H1 (cell line): ENCODE measurements at regions not wholly inside any gene's neighbourhood (a gene's known extent, or its start where the extent isn't known, plus 50 kb on each side); places are given as distances from the start of the nearest gene placed in this dataset.

Experiments
- CTCF ChIA-PET: fragments of 300-600 bp; sonication (Branson Sonifier 250); formaldehyde crosslinking; loops from one replicate; lab custom pipeline; 2021; ENCODE audit not compliant: partially characterized antibody; lab: Charles Lee
- POLR2A ChIA-PET: fragments of 300-600 bp; sonication (Branson Sonifier 250); formaldehyde crosslinking; loops from one replicate; lab custom pipeline; 2021; ENCODE audit warnings: inconsistent platforms; ENCODE audit not compliant: partially characterized antibody; lab: Charles Lee
- DNase-seq, 2 experiments: peaks; one replicate each; pipeline versions ENCODE4 v3.0.0 to v3.0.0-alpha.2; 2010 to 2022; ENCODE audit warnings: low spot score in 2 of 2, low read depth in 1 of 2, mixed read lengths in 1 of 2
- FAIRE-seq: peaks from 2 replicates; lab custom pipeline; 2011; peaks lifted over from hg19 to GRCh38; lab: Jason Lieb, UNC
- H2AFZ ChIP-seq: 2 replicates; pipeline ENCODE4 v1.8.1; 2012; ENCODE audit warnings: low read length, inconsistent platforms
- H2AK5ac ChIP-seq: 2 replicates; pipeline ENCODE4 v1.6.1; 2013; ENCODE audit warnings: low read depth, low read length
- H2BK120ac ChIP-seq: replicated peaks from 2 replicates; pipeline ENCODE3; 2013; ENCODE audit warnings: low read depth, low read length, inconsistent platforms
- H2BK12ac ChIP-seq: 2 replicates; pipeline ENCODE4 v1.6.1; 2013; ENCODE audit warnings: low read depth, low read length
- H2BK15ac ChIP-seq: 2 replicates; pipeline ENCODE4 v1.6.1; 2013; ENCODE audit warnings: low read length
- H2BK20ac ChIP-seq: 2 replicates; pipeline ENCODE4 v1.6.1; 2013; ENCODE audit warnings: low read length
- H2BK5ac ChIP-seq: 2 replicates; pipeline ENCODE4 v1.6.1; 2013; ENCODE audit warnings: low read depth, low read length
- H3K14ac ChIP-seq: 2 replicates; pipeline ENCODE4 v1.6.1; 2013; ENCODE audit warnings: inconsistent platforms; ENCODE audit not compliant: insufficient read length
- H3K18ac ChIP-seq: 2 replicates; pipeline ENCODE4 v1.6.1; 2013; ENCODE audit warnings: low read length; ENCODE audit errors: extremely low read depth
- H3K23ac ChIP-seq: 2 replicates; pipeline ENCODE4 v1.6.1; 2013; ENCODE audit warnings: inconsistent platforms; ENCODE audit not compliant: insufficient read length
- H3K23me2 ChIP-seq: 2 replicates; pipeline ENCODE4 v1.6.1; 2013; ENCODE audit warnings: low read depth, low read length
- H3K27ac ChIP-seq: 2 replicates; pipeline ENCODE4 v1.6.1; 2011; ENCODE audit warnings: low read depth, low read length, inconsistent platforms
- H3K27me3 ChIP-seq, 4 experiments: replicated peaks in 1 of 4; 1 replicate in 1 of 4; 2 replicates in 3 of 4; pipeline versions ENCODE4 v1.6.1 to v1.8.1; 2011 to 2013; ENCODE audit warnings: low read length in 3 of 4, mild to moderate bottlenecking in 3 of 4, inconsistent platforms in 2 of 4, mixed read lengths in 2 of 4, moderate library complexity in 1 of 4; ENCODE audit not compliant: control insufficient read depth in 3 of 4, insufficient read depth in 3 of 4; ENCODE audit errors: extremely low read depth in 1 of 4
- H3K36me3 ChIP-seq, 4 experiments: 2 replicates each; pipeline versions ENCODE4 v1.6.1 to v1.8.1; 2011 to 2013; ENCODE audit warnings: mild to moderate bottlenecking in 4 of 4, low read length in 3 of 4, moderate library complexity in 2 of 4, control low read depth in 1 of 4, inconsistent platforms in 1 of 4; ENCODE audit not compliant: insufficient read depth in 4 of 4, control insufficient read depth in 2 of 4
- H3K4ac ChIP-seq: replicated peaks from 2 replicates; pipeline ENCODE3; 2013; ENCODE audit warnings: low read length, low read depth, mixed read lengths, inconsistent platforms; ENCODE audit not compliant: insufficient read length
- H3K4me1 ChIP-seq, 4 experiments: replicated peaks in 1 of 4; 1 replicate in 1 of 4; 2 replicates in 3 of 4; pipeline versions ENCODE4 v1.6.1 to v1.8.1; 2011 to 2013; ENCODE audit warnings: low read length in 3 of 4, inconsistent platforms in 2 of 4, mixed read lengths in 1 of 4; ENCODE audit not compliant: insufficient read depth in 4 of 4, control insufficient read depth in 3 of 4
- H3K4me2 ChIP-seq, 2 experiments: 2 replicates each; pipeline versions ENCODE4 v1.6.1 to v1.8.1; 2011 to 2013; ENCODE audit warnings: low read depth in 2 of 2, low read length in 2 of 2, control low read depth in 1 of 2, inconsistent platforms in 1 of 2, mild to moderate bottlenecking in 1 of 2; ENCODE audit not compliant: insufficient read depth in 1 of 2
- H3K4me3 ChIP-seq, 4 experiments: fragments of 200-600, 300-600 bp in 1 of 4; sonication (generic), shearing (Covaris generic), sonication (Bioruptor Twin) in 1 of 4; 2 replicates each; pipeline versions ENCODE4 v1.5.1 to v1.8.1; 2011 to 2016; ENCODE audit warnings: low read length in 4 of 4, low read depth in 3 of 4, control low read depth in 2 of 4, inconsistent platforms in 2 of 4, mild to moderate bottlenecking in 2 of 4, mixed read lengths in 1 of 4, moderate library complexity in 1 of 4; ENCODE audit not compliant: insufficient read depth in 2 of 4; ENCODE audit errors: extremely low read depth in 1 of 4
- H3K56ac ChIP-seq: replicated peaks from 2 replicates; pipeline ENCODE3; 2013; ENCODE audit warnings: low read depth, mild to moderate bottlenecking, mixed read lengths, low read length, inconsistent platforms; ENCODE audit not compliant: insufficient read length
- H3K79me1 ChIP-seq: 2 replicates; pipeline ENCODE4 v1.6.1; 2013; ENCODE audit warnings: low read depth, low read length, control low read depth
- H3K79me2 ChIP-seq, 2 experiments: 2 replicates each; pipeline versions ENCODE4 v1.6.1 to v1.8.1; 2012 to 2013; ENCODE audit warnings: low read length in 2 of 2, mild to moderate bottlenecking in 2 of 2, inconsistent platforms in 1 of 2; ENCODE audit not compliant: insufficient read depth in 2 of 2, control insufficient read depth in 1 of 2
- H3K9ac ChIP-seq, 4 experiments: replicated peaks in 1 of 4; 1 replicate in 1 of 4; 2 replicates in 3 of 4; pipeline versions ENCODE4 v1.6.1 to v1.8.1; 2011 to 2013; ENCODE audit warnings: low read depth in 3 of 4, low read length in 3 of 4, control low read depth in 2 of 4, mild to moderate bottlenecking in 2 of 4, moderate library complexity in 2 of 4, inconsistent platforms in 1 of 4; ENCODE audit errors: extremely low read depth in 1 of 4
- H3K9me3 ChIP-seq, 2 experiments: 2 replicates each; pipeline versions ENCODE4 v1.6.1 to v1.8.1; 2012 to 2013; ENCODE audit warnings: mild to moderate bottlenecking in 2 of 2, moderate library complexity in 2 of 2, control low read depth in 1 of 2, inconsistent platforms in 1 of 2, low read depth in 1 of 2, low read length in 1 of 2, mixed read lengths in 1 of 2; ENCODE audit not compliant: insufficient read depth in 2 of 2
- H4K20me1 ChIP-seq, 2 experiments: replicated peaks in 1 of 2; 2 replicates each; pipeline versions ENCODE3 to v1.8.1; 2011 to 2013; ENCODE audit warnings: inconsistent platforms in 2 of 2, low read length in 2 of 2, mild to moderate bottlenecking in 1 of 2; ENCODE audit not compliant: insufficient read depth in 2 of 2, control insufficient read depth in 1 of 2
- H4K5ac ChIP-seq: 2 replicates; pipeline ENCODE4 v1.6.1; 2013; ENCODE audit warnings: low read length, low read depth, mixed read lengths, inconsistent platforms; ENCODE audit not compliant: insufficient read length
- H4K8ac ChIP-seq: 2 replicates; pipeline ENCODE4 v1.8.0; 2013; ENCODE audit warnings: mild to moderate bottlenecking, moderate library complexity, low read length, inconsistent platforms; ENCODE audit not compliant: insufficient read depth; ENCODE audit errors: extremely low read depth
- H4K91ac ChIP-seq: replicated peaks from 2 replicates; pipeline ENCODE3; 2013; ENCODE audit warnings: low read length, mixed read lengths, inconsistent platforms; ENCODE audit not compliant: insufficient read length
- BACH1 ChIP-seq: IDR thresholded peaks from 2 replicates; pipeline ENCODE4 v1.6.1; 2012; ENCODE audit warnings: low read length, improper control_type of control experiment
- CBX5 ChIP-seq: fragments of 300-800, 300-1000 bp; sonication (generic); IDR thresholded peaks from 2 replicates; pipeline ENCODE4 v1.7.1; 2016; ENCODE audit warnings: antibody characterized with exemption, low read length, low read depth
- CBX8 ChIP-seq: fragments of 300-800, 300-1000 bp; sonication (generic); IDR thresholded peaks from 2 replicates; pipeline ENCODE4 v1.7.1; 2016; ENCODE audit warnings: low read depth, low read length, borderline replicate concordance
- E2F6 ChIP-seq: IDR thresholded peaks from 2 replicates; pipeline ENCODE4 v1.6.1; 2012; ENCODE audit warnings: inconsistent platforms
- FOSL1 ChIP-seq: IDR thresholded peaks from 2 replicates; pipeline ENCODE4 v1.6.1; 2011; ENCODE audit warnings: mild to moderate bottlenecking, low read depth, low read length, moderate library complexity; ENCODE audit not compliant: insufficient read depth
- GTF2F1 ChIP-seq: IDR thresholded peaks from 2 replicates; pipeline ENCODE4 v1.6.1; 2012; ENCODE audit warnings: low read depth, low read length, improper control_type of control experiment, borderline replicate concordance
- JUND ChIP-seq: IDR thresholded peaks from 2 replicates; pipeline ENCODE4 v1.6.1; 2011; ENCODE audit warnings: mild to moderate bottlenecking, improper control_type of control experiment, low read length
- NRF1 ChIP-seq: IDR thresholded peaks from 2 replicates; pipeline ENCODE4 v1.6.1; 2011; ENCODE audit warnings: mild to moderate bottlenecking, low read depth, low read length, improper control_type of control experiment
- POU5F1 ChIP-seq: IDR thresholded peaks from 2 replicates; pipeline ENCODE4 v1.6.1; 2011; ENCODE audit warnings: low read depth, mild to moderate bottlenecking, low read length, moderate library complexity
- RAD21 ChIP-seq, 2 experiments: IDR thresholded peaks in 1 of 2; conservative IDR thresholded peaks in 1 of 2; 2 replicates each; pipeline ENCODE4 v1.6.1; 2011; ENCODE audit warnings: low read depth in 2 of 2, low read length in 2 of 2, improper control_type of control experiment in 1 of 2, inconsistent platforms in 1 of 2, mild to moderate bottlenecking in 1 of 2, moderate library complexity in 1 of 2
- SIX5 ChIP-seq: IDR thresholded peaks from 2 replicates; pipeline ENCODE4 v1.6.1; 2011; ENCODE audit warnings: mild to moderate bottlenecking, low read depth, low read length
- TCF12 ChIP-seq: IDR thresholded peaks from 2 replicates; pipeline ENCODE4 v1.6.1; 2011; ENCODE audit warnings: low read depth, mild to moderate bottlenecking, low read length
- WGBS, 2 experiments: shearing (Covaris generic) in 1 of 2; methylation state at CpG; one replicate each; pipeline versions ENCODE4 v1.1.6 to v1.1.7; 2013 to 2015; ENCODE audit warnings: low lambda C conversion rate in 2 of 2, mixed read lengths in 2 of 2, inconsistent platforms in 1 of 2, low coverage in 1 of 2, missing lambda C conversion rate in 1 of 2; ENCODE audit not compliant: insufficient replicate concordance in 2 of 2, insufficient coverage in 1 of 2, insufficient read length in 1 of 2; ENCODE audit errors: extremely low coverage in 1 of 2, missing lambda C conversion rate in 1 of 2; 5-methylcytosine and 5-hydroxymethylcytosine counted together
- TF ChIP-seq, protein P1 (sequence below): IDR thresholded peaks from 2 replicates; pipeline ENCODE4 v1.6.1; 2012; ENCODE audit warnings: inconsistent platforms

- CTCF ChIA-PET = interaction anchor here (0.6 to 1.5 kb wide), 8 partner anchors 9 to 1263 kb away, joined by 3 to 5 read pairs (median 4); no protein-coding TSS in a partner anchor
- Histone ChIP-seq H2AFZ (peak overlapping the region; percentile 54; the same call in 1 of the 2 replicates), H2BK12ac (no peak overlapping the region), H2AK5ac (no peak overlapping the region), H4K8ac (no peak overlapping the region), H2BK20ac (no peak overlapping the region), H3K18ac (no peak overlapping the region), H3K27ac (no peak overlapping the region), H2BK15ac (no peak overlapping the region), H3K79me2 (no peaks in the 10 kb centered on the region), H3K79me1 (no peaks in the 10 kb centered on the region), H3K4me3 (no peak overlapping the region)
- FAIRE-seq = no peak
- 71% methylated on average over 3 of the region's 3 CpGs; no CpG with 5 or more reads in 1 of the 2 experiments for WGBS, 2 experiments
- TF ChIP-seq, protein P1, sequence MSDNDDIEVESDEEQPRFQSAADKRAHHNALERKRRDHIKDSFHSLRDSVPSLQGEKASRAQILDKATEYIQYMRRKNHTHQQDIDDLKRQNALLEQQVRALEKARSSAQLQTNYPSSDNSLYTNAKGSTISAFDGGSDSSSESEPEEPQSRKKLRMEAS = peak; percentile 56
- TF ChIP-seq NRF1 = no peak
- TF ChIP-seq E2F6 = peak; percentile 51; the same call in 1 of the 2 replicates
- TF ChIP-seq RAD21 (IDR thresholded peaks at IDR 0.05 in 1 of 2, conservative IDR thresholded peaks at IDR 0.05 in 1 of 2; ENCODE audit: low read depth in 2 of 2, low read length in 2 of 2) = no peak
- no peak for TF ChIP-seq FOSL1
- TF ChIP-seq POU5F1 = no peak
- TF ChIP-seq BACH1 = no peak
- TF ChIP-seq SIX5 = no peak
- TF ChIP-seq CBX5 = no peak
- no peak for TF ChIP-seq TCF12
- no peak for TF ChIP-seq GTF2F1
- TF ChIP-seq CBX8 = no peak
- no peak for TF ChIP-seq JUND
- TF ChIP-seq, all 59 proteins: peak for 2
- no peak overlapping the region for H3K9ac ChIP-seq
- H3K14ac ChIP-seq = no peak overlapping the region
- H3K9me3 ChIP-seq = no peaks in the 10 kb centered on the region
- DNase-seq = no peak
- H2BK5ac ChIP-seq = no peak overlapping the region
- H2BK120ac ChIP-seq = no peak overlapping the region
- H4K91ac ChIP-seq = no peak overlapping the region
- no peaks in the 10 kb centered on the region for H4K20me1 ChIP-seq
- no peak overlapping the region for H3K23ac ChIP-seq
- no peak overlapping the region for H3K4ac ChIP-seq
- H3K36me3 ChIP-seq = no peaks in the 10 kb centered on the region
- no peaks in the 10 kb centered on the region for H3K27me3 ChIP-seq
- H3K23me2 ChIP-seq = no peaks in the 10 kb centered on the region
- no peaks in the 10 kb centered on the region; a peak in 2 of 7 replicates for H3K4me1 ChIP-seq
- POLR2A ChIA-PET = no interaction called here
- H3K56ac ChIP-seq = no peak overlapping the region
- no peak overlapping the region for H3K4me2 ChIP-seq
- no peak overlapping the region for H4K5ac ChIP-seq
Observed at GRCh38 chr1:220992705-220993052, 113.4 kb downstream of the HLX start.
